ENCODE measurements at regions not wholly inside any gene's neighbourhood (a gene's known extent, or its start where the extent isn't known, plus 50 kb on each side); places are given as distances from the start of the nearest gene placed in this dataset.
"Not testable (repeated sequence)": the region's sequence is repeated elsewhere in the genome, so short reads cannot be mapped to it uniquely, and the experiment has no call there.

GRCh38 chr9:42798571-42798970, 615.1 kb downstream of the SPATA31A6 start:
- TF ChIP-seq CTCF (IDR thresholded peaks at IDR 0.05 in 2 of 3, conservative IDR thresholded peaks at IDR 0.05 in 1 of 3; ENCODE audit: borderline replicate concordance in 1 of 3, insufficient read depth in 1 of 3, low read depth in 2 of 3, low read length in 2 of 3) = peak in 2 of 3 experiments; percentile 26 to 33; a peak in 2 of 6 replicates
- TF ChIP-seq RAD21 (IDR thresholded peaks at IDR 0.05; ENCODE audit: low read depth) = 0 out of 2 replicates have a peak, but pooled peaks have one; percentile 6

GRCh38 chr9:42802716-42803115, 619.3 kb downstream of the SPATA31A6 start:
- POLR2A ChIA-PET; H4K20me1 ChIP-seq (ENCODE audit: insufficient read depth); RAD21 ChIA-PET (ENCODE audit: low non-redundant PET in 1 of 2, low total read pairs in 2 of 2, uncharacterized antibody in 2 of 2, unreplicated experiment in 2 of 2); H3K9me3 ChIP-seq (ENCODE audit: control insufficient read depth in 1 of 2, insufficient read depth in 1 of 2, low read depth in 1 of 2, low read length in 2 of 2); BruUV-seq (replicated peaks); H3K4me3 ChIP-seq (replicated peaks in 1 of 2; ENCODE audit: low read depth in 1 of 2, low read length in 2 of 2); H3K4me2 ChIP-seq (ENCODE audit: low read length); intact Hi-C loops (cut with micrococcal nuclease); DNase-seq (ENCODE audit: low read depth, low spot score); ATAC-seq; H3K9ac ChIP-seq (ENCODE audit: low read length); H3K36me3 ChIP-seq (ENCODE audit: control insufficient read depth in 1 of 2, insufficient read depth in 2 of 2, low read length in 2 of 2); H2AFZ ChIP-seq (ENCODE audit: low read depth, low read length, poor library complexity, severe bottlenecking); H3K79me2 ChIP-seq (ENCODE audit: insufficient read depth, low read length); CTCF ChIA-PET; H3K27me3 ChIP-seq (ENCODE audit: insufficient read depth, low read length); H3K9me2 ChIP-seq (ENCODE audit: insufficient read depth); H3K4me1 ChIP-seq (ENCODE audit: control insufficient read depth in 1 of 2, insufficient read depth in 2 of 2, low read length in 2 of 2); H3K27ac ChIP-seq (ENCODE audit: low read depth, low read length): not testable (repeated sequence)

More at GRCh38 chr9:42798571-42798970, 615.1 kb downstream of the SPATA31A6 start:
- ATAC-seq = peak; percentile 83
- H3K9ac ChIP-seq (ENCODE audit: low read length); H3K9me3 ChIP-seq (ENCODE audit: control insufficient read depth in 1 of 2, insufficient read depth in 1 of 2, low read depth in 1 of 2, low read length in 2 of 2); H3K9me2 ChIP-seq (ENCODE audit: insufficient read depth); H3K4me1 ChIP-seq (ENCODE audit: control insufficient read depth in 1 of 2, insufficient read depth in 2 of 2, low read length in 2 of 2); BruUV-seq (replicated peaks); DNase-seq (ENCODE audit: low read depth, low spot score); H3K4me3 ChIP-seq (replicated peaks in 1 of 2; ENCODE audit: low read depth in 1 of 2, low read length in 2 of 2); intact Hi-C loops (cut with micrococcal nuclease); RAD21 ChIA-PET (ENCODE audit: low non-redundant PET in 1 of 2, low total read pairs in 2 of 2, uncharacterized antibody in 2 of 2, unreplicated experiment in 2 of 2); H3K36me3 ChIP-seq (ENCODE audit: control insufficient read depth in 1 of 2, insufficient read depth in 2 of 2, low read length in 2 of 2); POLR2A ChIA-PET; H2AFZ ChIP-seq (ENCODE audit: low read depth, low read length, poor library complexity, severe bottlenecking); H4K20me1 ChIP-seq (ENCODE audit: insufficient read depth); H3K4me2 ChIP-seq (ENCODE audit: low read length); H3K79me2 ChIP-seq (ENCODE audit: insufficient read depth, low read length); H3K27me3 ChIP-seq (ENCODE audit: insufficient read depth, low read length); CTCF ChIA-PET; H3K27ac ChIP-seq (ENCODE audit: low read depth, low read length): not testable (repeated sequence)

GRCh38 chr9:42806674-42807073, 623.2 kb downstream of the SPATA31A6 start:
- H3K4me2 ChIP-seq (ENCODE audit: low read length); CTCF ChIA-PET; POLR2A ChIA-PET; RAD21 ChIA-PET (ENCODE audit: low non-redundant PET in 1 of 2, low total read pairs in 2 of 2, uncharacterized antibody in 2 of 2, unreplicated experiment in 2 of 2); H3K9me2 ChIP-seq (ENCODE audit: insufficient read depth); BruUV-seq (replicated peaks); H3K27ac ChIP-seq (ENCODE audit: low read depth, low read length); H3K4me1 ChIP-seq (ENCODE audit: control insufficient read depth in 1 of 2, insufficient read depth in 2 of 2, low read length in 2 of 2); DNase-seq (ENCODE audit: low read depth, low spot score); H2AFZ ChIP-seq (ENCODE audit: low read depth, low read length, poor library complexity, severe bottlenecking); H3K79me2 ChIP-seq (ENCODE audit: insufficient read depth, low read length); H4K20me1 ChIP-seq (ENCODE audit: insufficient read depth); H3K36me3 ChIP-seq (ENCODE audit: control insufficient read depth in 1 of 2, insufficient read depth in 2 of 2, low read length in 2 of 2); H3K9me3 ChIP-seq (ENCODE audit: control insufficient read depth in 1 of 2, insufficient read depth in 1 of 2, low read depth in 1 of 2, low read length in 2 of 2); H3K9ac ChIP-seq (ENCODE audit: low read length); H3K27me3 ChIP-seq (ENCODE audit: insufficient read depth, low read length); ATAC-seq; H3K4me3 ChIP-seq (replicated peaks in 1 of 2; ENCODE audit: low read depth in 1 of 2, low read length in 2 of 2); intact Hi-C loops (cut with micrococcal nuclease): not testable (repeated sequence)

- RAD21 ChIA-PET (ENCODE audit: low non-redundant PET in 1 of 2, low total read pairs in 2 of 2, uncharacterized antibody in 2 of 2, unreplicated experiment in 2 of 2); H3K4me2 ChIP-seq (ENCODE audit: low read length): not testable (repeated sequence)
Measured at GRCh38 chr9:42821468-42821867, 638.0 kb downstream of the SPATA31A6 start.

More at GRCh38 chr9:42821468-42821867, 638.0 kb downstream of the SPATA31A6 start:
- H4K20me1 ChIP-seq (ENCODE audit: insufficient read depth); POLR2A ChIA-PET; H3K4me1 ChIP-seq (ENCODE audit: control insufficient read depth in 1 of 2, insufficient read depth in 2 of 2, low read length in 2 of 2); intact Hi-C loops (cut with micrococcal nuclease); H3K27me3 ChIP-seq (ENCODE audit: insufficient read depth, low read length); ATAC-seq; H2AFZ ChIP-seq (ENCODE audit: low read depth, low read length, poor library complexity, severe bottlenecking); H3K4me3 ChIP-seq (replicated peaks in 1 of 2; ENCODE audit: low read depth in 1 of 2, low read length in 2 of 2); BruUV-seq (replicated peaks); H3K9ac ChIP-seq (ENCODE audit: low read length); CTCF ChIA-PET; H3K27ac ChIP-seq (ENCODE audit: low read depth, low read length); H3K9me2 ChIP-seq (ENCODE audit: insufficient read depth); H3K9me3 ChIP-seq (ENCODE audit: control insufficient read depth in 1 of 2, insufficient read depth in 1 of 2, low read depth in 1 of 2, low read length in 2 of 2); DNase-seq (ENCODE audit: low read depth, low spot score); H3K36me3 ChIP-seq (ENCODE audit: control insufficient read depth in 1 of 2, insufficient read depth in 2 of 2, low read length in 2 of 2); H3K79me2 ChIP-seq (ENCODE audit: insufficient read depth, low read length): not testable (repeated sequence)

Measured in HCT116 (cell line).